Suprapubic skin (tissue), 4 donors: ENCODE measurements at regions not wholly inside any gene's neighbourhood (a gene's known extent, or its start where the extent isn't known, plus 50 kb on each side); places are given as distances from the start of the nearest gene placed in this dataset.
A peak's percentile ranks its signal among the peaks of the same experiment; 100 is the strongest.
"Not testable (repeated sequence)": the region's sequence is repeated elsewhere in the genome, so short reads cannot be mapped to it uniquely, and the experiment has no call there.

Experiments
- DNase-seq, 2 donors: peaks; one replicate each; pipeline ENCODE4 v3.0.0-alpha.2; 2019; ENCODE audit warnings: low spot score in 2 of 2
- H3K27ac ChIP-seq: fragments of 200-600 bp; sonication (generic); one replicate; pipeline ENCODE4 v1.5.1; 2019
- H3K27me3 ChIP-seq: fragments of 200-600 bp; sonication (generic); one replicate; pipeline ENCODE4 v1.5.1; 2019
- H3K36me3 ChIP-seq: fragments of 200-600 bp; sonication (generic); one replicate; pipeline ENCODE4 v1.5.1; 2019
- H3K4me1 ChIP-seq: fragments of 200-600 bp; sonication (generic); one replicate; pipeline ENCODE4 v1.5.1; 2019
- H3K4me3 ChIP-seq: fragments of 200-600 bp; sonication (generic); one replicate; pipeline ENCODE4 v1.5.1; 2019; ENCODE audit warnings: mild to moderate bottlenecking
- H3K9me3 ChIP-seq: fragments of 200-600 bp; sonication (generic); one replicate; pipeline ENCODE4 v1.5.1; 2019
- WGBS: methylation state at CpG from one replicate; pipeline ENCODE4 v1.1.5; 2018; 5-methylcytosine and 5-hydroxymethylcytosine counted together

GRCh38 chr9:65384759-65385654 is 100.0 kb upstream of the FOXD4L5 start:
- H3K4me1 ChIP-seq = not testable (repeated sequence)
- DNase-seq = peak; percentile 48 to 69
- WGBS = 76% methylated on average over 45 of the region's 61 CpGs

GRCh38 chr9:65384066-65384465 is 99.1 kb upstream of the FOXD4L5 start:
- H3K27ac ChIP-seq, H3K36me3 ChIP-seq, H3K4me1 ChIP-seq, H3K9me3 ChIP-seq, H3K27me3 ChIP-seq, H3K4me3 ChIP-seq: not testable (repeated sequence)
- peak; percentile 57 to 78 for DNase-seq
- 79% methylated on average over 6 of the region's 11 CpGs for WGBS

More at GRCh38 chr9:65384759-65385654, 100.0 kb upstream of the FOXD4L5 start:
- not testable (repeated sequence) for H3K4me3 ChIP-seq, H3K27me3 ChIP-seq, H3K36me3 ChIP-seq, H3K9me3 ChIP-seq, H3K27ac ChIP-seq

- H3K4me3 ChIP-seq, H3K36me3 ChIP-seq, H3K4me1 ChIP-seq, H3K9me3 ChIP-seq, H3K27me3 ChIP-seq, H3K27ac ChIP-seq: not testable (repeated sequence)
- WGBS = 94% methylated on average over 11 of the region's 20 CpGs
- peak in 1 of 2 donors; percentile 56 for DNase-seq
Observed at GRCh38 chr9:65383646-65384045, 98.6 kb upstream of the FOXD4L5 start.

GRCh38 chr9:65382701-65383318 is 97.8 kb upstream of the FOXD4L5 start:
- peak in 1 of 2 donors; percentile 56 for DNase-seq
- not testable (repeated sequence) for H3K4me3 ChIP-seq, H3K9me3 ChIP-seq, H3K4me1 ChIP-seq, H3K36me3 ChIP-seq, H3K27me3 ChIP-seq, H3K27ac ChIP-seq
- WGBS = no CpG with 5 or more reads among the region's 38 CpGs
